ENCODE measurements at regions not wholly inside any gene's neighbourhood (a gene's known extent, or its start where the extent isn't known, plus 50 kb on each side); places are given as distances from the start of the nearest gene placed in this dataset.

- TF ChIP-seq PRDM10 (IDR thresholded peaks at IDR 0.05; ENCODE audit: partially characterized antibody) (no peak), HCFC1 (IDR thresholded peaks at IDR 0.05; ENCODE audit: low read depth, low read length) (no peak), CEBPB (tag; IDR thresholded peaks at IDR 0.05) (no peak), REST (IDR thresholded peaks at IDR 0.05; ENCODE audit: borderline replicate concordance) (no peak), REST (CRISPR knock-in tag; IDR thresholded peaks at IDR 0.05; ENCODE audit: low read depth) (no peak), GTF2F1 (IDR thresholded peaks at IDR 0.05; ENCODE audit: low read depth, low read length) (no peak), BHLHE40 (IDR thresholded peaks at IDR 0.05; ENCODE audit: low read length) (no peak), GABPA (tag; conservative IDR thresholded peaks at IDR 0.05; ENCODE audit: low read depth) (no peak), NKRF (IDR thresholded peaks at IDR 0.05; ENCODE audit: borderline replicate concordance) (no peak), SMARCB1 (IDR thresholded peaks at IDR 0.05; ENCODE audit: insufficient read length, low read depth) (no peak)
Measured at GRCh38 chr11:109027851-109028250, 363.0 kb downstream of the DDX10 start.
